Liver (tissue), 3 donors: ENCODE measurements at regions not wholly inside any gene's neighbourhood (a gene's known extent, or its start where the extent isn't known, plus 50 kb on each side); places are given as distances from the start of the nearest gene placed in this dataset.

Experiments
- CTCF ChIP-seq: fragments of 150-350 bp; IDR thresholded peaks from 2 replicates; pipeline ENCODE4 v1.5.1; 2017; ENCODE audit warnings: improper control_type of control experiment, low read depth, low read length; ENCODE audit not compliant: missing input control
- RXRA ChIP-seq, 2 donors: IDR thresholded peaks; 2 replicates each; pipeline ENCODE4 v1.6.1; 2017 to 2018; ENCODE audit warnings: antibody characterized with exemption in 2 of 2, mild to moderate bottlenecking in 1 of 2
- SP1 ChIP-seq: IDR thresholded peaks from 2 replicates; pipeline ENCODE4 v1.6.1; 2018; ENCODE audit warnings: antibody characterized with exemption, mild to moderate bottlenecking
- donor health status: healthy.
- donor health status: healthy.

- no peak for TF ChIP-seq CTCF
- TF ChIP-seq RXRA (IDR thresholded peaks at IDR 0.05), result no peak
- TF ChIP-seq SP1, result no peak
These were observed 237.6 kb downstream of the IKZF2 start for GRCh38 chr2:212913640-212914306.
